Thyroid gland (tissue), 4 donors: ENCODE measurements at regions not wholly inside any gene's neighbourhood (a gene's known extent, or its start where the extent isn't known, plus 50 kb on each side); places are given as distances from the start of the nearest gene placed in this dataset.
"Not testable (repeated sequence)": the region's sequence is repeated elsewhere in the genome, so short reads cannot be mapped to it uniquely, and the experiment has no call there.

ENCODE experiments used
- DNase-seq, 2 donors: peaks; one replicate each; pipeline ENCODE4 v3.0.0-alpha.2; 2019
- H3K27ac ChIP-seq, 3 donors: fragments of 200-600 bp; sonication (generic); 1 replicate in 2 of 3; 2 replicates in 1 of 3; pipeline ENCODE4 v1.5.1; 2016 to 2019; ENCODE audit warnings: mild to moderate bottlenecking in 1 of 3, moderate library complexity in 1 of 3
- H3K27me3 ChIP-seq: fragments of 200-600 bp; sonication (generic); one replicate; pipeline ENCODE4 v1.5.1; 2019
- H3K36me3 ChIP-seq, 2 donors: fragments of 200-600 bp; sonication (generic); one replicate each; pipeline ENCODE4 v1.5.1; 2016 to 2019
- H3K4me1 ChIP-seq, 2 donors: fragments of 200-600 bp; sonication (generic); one replicate each; pipeline ENCODE4 v1.5.1; 2017 to 2019
- H3K4me3 ChIP-seq, 3 donors: fragments of 200-600 bp; sonication (generic); replicated peaks in 1 of 3; 1 replicate in 2 of 3; 2 replicates in 1 of 3; pipeline ENCODE4 v1.5.1; 2016; ENCODE audit warnings: mild to moderate bottlenecking in 1 of 3
- H3K9me3 ChIP-seq: fragments of 200-600 bp; sonication (generic); one replicate; pipeline ENCODE4 v1.5.1; 2017
- POLR2A ChIP-seq, 2 donors: fragments of 450-650 bp; IDR thresholded peaks; one replicate each; pipeline ENCODE4 v1.6.1; 2017; ENCODE audit warnings: antibody characterized with exemption in 2 of 2, mild to moderate bottlenecking in 2 of 2, moderate library complexity in 1 of 2
- WGBS, 2 donors: methylation state at CpG; one replicate each; pipeline ENCODE4 v1.1.5; 2017; 5-methylcytosine and 5-hydroxymethylcytosine counted together
- intact Hi-C: fragments of 100-400 bp; cut with DNase I; formaldehyde crosslinking; loops from one replicate; pipeline ENCODE4 v1.15.1; 2023
- TF ChIP-seq, protein P1 (sequence below), 6 experiments: fragments of 200-600 bp in 3 of 6; fragments of 450-650 bp in 3 of 6; sonication (generic) in 3 of 6; IDR thresholded peaks; one replicate each; pipeline ENCODE4 v1.5.1; 2016 to 2019; ENCODE audit warnings: antibody characterized with exemption in 6 of 6, mild to moderate bottlenecking in 2 of 6, inconsistent platforms in 1 of 6, moderate library complexity in 1 of 6

DNA sequence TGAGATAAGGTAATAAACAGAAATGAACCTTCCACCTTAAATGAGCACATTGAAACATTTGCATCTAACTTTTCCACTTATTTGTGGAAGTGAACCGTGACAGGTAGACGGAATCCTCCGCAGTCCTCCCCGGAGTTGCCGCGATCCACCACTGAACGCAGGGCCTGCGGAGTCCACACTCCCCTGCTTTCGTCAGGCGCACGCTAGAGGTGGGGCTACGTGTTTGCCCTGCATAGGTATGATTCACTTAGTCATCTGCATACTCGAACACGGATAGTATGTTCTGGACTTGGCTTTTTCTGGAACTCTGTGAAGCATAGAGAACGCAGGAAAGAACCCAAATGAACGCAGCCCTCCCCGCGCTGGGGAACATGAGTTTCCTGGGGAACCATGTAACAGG is 272.8 kb upstream of the IRX4 start:
- TF ChIP-seq, protein P1, sequence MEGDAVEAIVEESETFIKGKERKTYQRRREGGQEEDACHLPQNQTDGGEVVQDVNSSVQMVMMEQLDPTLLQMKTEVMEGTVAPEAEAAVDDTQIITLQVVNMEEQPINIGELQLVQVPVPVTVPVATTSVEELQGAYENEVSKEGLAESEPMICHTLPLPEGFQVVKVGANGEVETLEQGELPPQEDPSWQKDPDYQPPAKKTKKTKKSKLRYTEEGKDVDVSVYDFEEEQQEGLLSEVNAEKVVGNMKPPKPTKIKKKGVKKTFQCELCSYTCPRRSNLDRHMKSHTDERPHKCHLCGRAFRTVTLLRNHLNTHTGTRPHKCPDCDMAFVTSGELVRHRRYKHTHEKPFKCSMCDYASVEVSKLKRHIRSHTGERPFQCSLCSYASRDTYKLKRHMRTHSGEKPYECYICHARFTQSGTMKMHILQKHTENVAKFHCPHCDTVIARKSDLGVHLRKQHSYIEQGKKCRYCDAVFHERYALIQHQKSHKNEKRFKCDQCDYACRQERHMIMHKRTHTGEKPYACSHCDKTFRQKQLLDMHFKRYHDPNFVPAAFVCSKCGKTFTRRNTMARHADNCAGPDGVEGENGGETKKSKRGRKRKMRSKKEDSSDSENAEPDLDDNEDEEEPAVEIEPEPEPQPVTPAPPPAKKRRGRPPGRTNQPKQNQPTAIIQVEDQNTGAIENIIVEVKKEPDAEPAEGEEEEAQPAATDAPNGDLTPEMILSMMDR (IDR thresholded peaks at IDR 0.05), result no peak
- no peak for TF ChIP-seq POLR2A (IDR thresholded peaks at IDR 0.05)
- no peak for DNase-seq
- Histone ChIP-seq H3K4me3 (no peak overlapping the region), H3K36me3 (no peaks in the 10 kb centered on the region), H3K4me1 (no peaks in the 10 kb centered on the region), H3K9me3 (no peaks in the 10 kb centered on the region), H3K27ac (no peak overlapping the region), H3K27me3 (no peaks in the 10 kb centered on the region)
- WGBS, 2 donors, result 79 to 81% methylated on average over 18 of the region's 18 CpGs
- intact Hi-C loops, result no loop called here

DNA sequence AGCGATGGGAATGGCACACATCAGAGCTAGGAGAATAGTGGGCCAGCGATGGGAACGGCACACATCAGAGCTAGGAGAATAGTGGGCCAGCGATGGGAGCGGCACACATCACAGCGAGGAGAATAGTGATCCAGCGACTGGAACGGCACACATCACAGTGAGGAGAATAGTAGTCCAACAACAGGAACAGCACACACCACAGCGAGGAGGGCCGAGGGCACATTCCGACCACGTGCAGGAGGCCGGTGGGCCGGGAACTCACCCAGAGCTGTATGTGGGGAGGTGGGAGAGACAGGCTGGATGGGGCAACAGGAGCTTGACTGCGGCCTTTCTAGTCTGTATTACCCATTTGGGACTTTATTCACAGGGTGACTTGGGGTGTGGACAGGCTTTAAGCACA is 271.1 kb upstream of the IRX4 start:
- H3K4me3 ChIP-seq, result no peak overlapping the region
- intact Hi-C loops, result no loop called here

DNA sequence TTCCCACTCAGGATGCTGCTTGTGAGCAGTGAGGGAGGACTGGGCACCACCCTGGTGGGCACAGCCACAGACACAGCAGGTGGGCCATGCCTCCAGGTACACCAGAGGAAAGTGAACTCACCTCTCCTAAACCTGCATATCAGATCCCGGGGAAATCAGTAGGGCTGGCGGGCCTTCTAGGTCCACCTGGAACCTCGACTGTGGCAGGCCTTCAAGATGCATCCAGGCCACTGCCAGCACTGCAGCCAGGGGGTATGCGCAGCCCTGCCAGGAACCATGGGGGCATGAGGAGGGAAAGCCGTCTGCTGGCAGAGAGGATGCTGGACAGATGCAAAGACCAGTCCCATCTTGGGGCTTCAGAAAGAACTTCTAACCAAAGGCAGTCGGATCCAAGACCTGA is 270.6 kb upstream of the IRX4 start:
- no peak overlapping the region for H3K4me3 ChIP-seq
- H3K4me1 ChIP-seq, result no peaks in the 10 kb centered on the region
- 87 to 93% methylated on average over 4 to 6 of the region's 6 CpGs for WGBS, 2 donors
- H3K36me3 ChIP-seq, result no peaks in the 10 kb centered on the region
- no peak for TF ChIP-seq POLR2A (IDR thresholded peaks at IDR 0.05)
- TF ChIP-seq, protein P1 (IDR thresholded peaks at IDR 0.05), result no peak
- no peak for DNase-seq
- H3K27me3 ChIP-seq, result no peaks in the 10 kb centered on the region
- H3K9me3 ChIP-seq, result no peaks in the 10 kb centered on the region
- H3K27ac ChIP-seq, result no peak overlapping the region
- intact Hi-C loops, result no loop called here

More for the DNA sequence above, 271.1 kb upstream of the IRX4 start:
- no peaks in the 10 kb centered on the region for H3K9me3 ChIP-seq
- 90% methylated on average over 15 of the region's 15 CpGs for WGBS, 2 donors
- H3K4me1 ChIP-seq, result no peaks in the 10 kb centered on the region
- no peak for DNase-seq
- H3K27me3 ChIP-seq, result no peaks in the 10 kb centered on the region
- TF ChIP-seq, protein P1 (IDR thresholded peaks at IDR 0.05), result no peak
- TF ChIP-seq POLR2A (IDR thresholded peaks at IDR 0.05), result no peak
- no peak overlapping the region for H3K27ac ChIP-seq
- no peaks in the 10 kb centered on the region for H3K36me3 ChIP-seq

DNA sequence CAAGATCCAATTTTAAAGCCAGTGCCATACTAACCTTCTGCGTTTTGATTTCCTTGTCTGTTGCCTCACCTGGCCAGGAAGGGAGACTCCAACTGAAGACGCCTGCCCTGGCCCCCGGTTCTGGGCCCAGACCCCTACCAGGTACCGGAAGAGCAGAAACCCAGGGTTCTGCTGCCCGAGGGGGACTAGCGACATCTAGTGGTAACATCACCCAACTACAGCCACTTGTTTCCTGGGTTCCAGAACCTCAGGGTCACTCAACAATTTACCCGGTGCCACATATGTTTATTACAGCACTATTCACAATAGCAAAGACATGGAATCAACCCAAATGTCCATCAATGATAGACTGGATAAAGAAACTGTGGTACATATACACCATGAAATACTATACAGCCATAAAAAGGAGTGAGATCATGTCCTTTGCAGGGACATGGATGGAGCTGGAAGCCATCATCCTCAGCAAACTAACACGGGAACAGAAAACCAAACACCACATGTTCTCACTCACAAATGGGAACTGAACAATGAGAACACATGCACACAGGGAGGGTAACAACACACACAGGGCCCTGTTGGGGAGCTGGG is 268.7 kb upstream of the IRX4 start:
- H3K9me3 ChIP-seq, H3K4me3 ChIP-seq, H3K27me3 ChIP-seq, DNase-seq, H3K4me1 ChIP-seq, H3K36me3 ChIP-seq, intact Hi-C loops, H3K27ac ChIP-seq: not testable (repeated sequence)
- TF ChIP-seq, protein P1 (IDR thresholded peaks at IDR 0.05), result peak in 5 of 6 experiments; percentile 8 to 51 (median 13)
- 24 to 25% methylated on average over 8 of the region's 8 CpGs for WGBS, 2 donors

DNA sequence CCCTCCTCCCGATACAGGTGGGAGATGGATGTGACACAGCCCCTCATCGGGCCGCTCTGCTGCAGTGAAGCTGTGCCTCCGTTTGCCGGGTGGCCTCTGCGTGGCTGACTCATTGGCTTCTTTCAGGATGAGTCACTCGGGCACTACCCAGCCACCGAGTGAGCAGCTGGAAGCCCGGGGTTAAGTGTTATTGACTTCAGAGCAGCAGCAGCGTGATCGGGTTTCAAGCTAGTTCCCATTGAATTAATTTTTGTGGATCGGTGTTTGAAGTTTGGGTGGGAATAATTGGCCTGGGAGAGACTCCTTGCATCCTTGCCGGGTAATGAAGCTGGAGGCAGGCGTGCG is 266.4 kb upstream of the IRX4 start:
- Histone ChIP-seq H3K9me3 (no peaks in the 10 kb centered on the region), H3K4me1 (no peaks in the 10 kb centered on the region), H3K27me3 (no peaks in the 10 kb centered on the region), H3K27ac (no peak overlapping the region), H3K36me3 (no peaks in the 10 kb centered on the region), H3K4me3 (no peak overlapping the region)
- DNase-seq, result no peak
- WGBS, 2 donors, result 45 to 54% methylated on average over 14 to 15 of the region's 15 CpGs
- TF ChIP-seq, protein P1 (IDR thresholded peaks at IDR 0.05), result no peak
- TF ChIP-seq POLR2A (IDR thresholded peaks at IDR 0.05), result no peak
- intact Hi-C loops, result no loop called here
